Fibroblast of lung (primary cell): ENCODE measurements at regions not wholly inside any gene's neighbourhood (a gene's known extent, or its start where the extent isn't known, plus 50 kb on each side); places are given as distances from the start of the nearest gene placed in this dataset.

ENCODE experiments used
- CTCF ChIP-seq, 2 donors: IDR thresholded peaks in 1 of 2; conservative IDR thresholded peaks in 1 of 2; 1 replicate in 1 of 2; 2 replicates in 1 of 2; pipeline ENCODE4 v1.5.1; 2011 to 2012; ENCODE audit warnings: low read length in 2 of 2, control low read depth in 1 of 2, inconsistent platforms in 1 of 2, low read depth in 1 of 2, mild to moderate bottlenecking in 1 of 2
- EZH2 ChIP-seq: IDR thresholded peaks from 2 replicates; pipeline ENCODE4 v1.5.1; 2012; ENCODE audit warnings: low read length, control low read depth, mild to moderate bottlenecking; ENCODE audit errors: missing control alignments

- TF ChIP-seq CTCF (conservative IDR thresholded peaks at IDR 0.05 in 1 of 2, IDR thresholded peaks at IDR 0.05 in 1 of 2; ENCODE audit: low read depth in 1 of 2, low read length in 2 of 2), result no peak
- TF ChIP-seq EZH2, result no peak
Observed at GRCh38 chr3:81154611-81155143, 606.8 kb downstream of the GBE1 start.
